22Rv1 (cell line): ENCODE measurements at regions not wholly inside any gene's neighbourhood (a gene's known extent, or its start where the extent isn't known, plus 50 kb on each side); places are given as distances from the start of the nearest gene placed in this dataset.

Experiments used
- CTCF ChIP-seq: fragments of 450-650 bp; IDR thresholded peaks from 2 replicates; pipeline ENCODE4 v1.5.1; 2017; ENCODE audit warnings: mild to moderate bottlenecking
- ZFX ChIP-seq: fragments of 450-650 bp; IDR thresholded peaks from 2 replicates; pipeline ENCODE4 v1.6.1; 2017; ENCODE audit warnings: antibody characterized with exemption, borderline replicate concordance

- no peak for TF ChIP-seq CTCF
- TF ChIP-seq ZFX: no peak
These were observed 91.9 kb upstream of the KCNK2 start for GRCh38 chr1:214990619-214991018.
